ENCODE measurements at regions not wholly inside any gene's neighbourhood (a gene's known extent, or its start where the extent isn't known, plus 50 kb on each side); places are given as distances from the start of the nearest gene placed in this dataset.

DNA sequence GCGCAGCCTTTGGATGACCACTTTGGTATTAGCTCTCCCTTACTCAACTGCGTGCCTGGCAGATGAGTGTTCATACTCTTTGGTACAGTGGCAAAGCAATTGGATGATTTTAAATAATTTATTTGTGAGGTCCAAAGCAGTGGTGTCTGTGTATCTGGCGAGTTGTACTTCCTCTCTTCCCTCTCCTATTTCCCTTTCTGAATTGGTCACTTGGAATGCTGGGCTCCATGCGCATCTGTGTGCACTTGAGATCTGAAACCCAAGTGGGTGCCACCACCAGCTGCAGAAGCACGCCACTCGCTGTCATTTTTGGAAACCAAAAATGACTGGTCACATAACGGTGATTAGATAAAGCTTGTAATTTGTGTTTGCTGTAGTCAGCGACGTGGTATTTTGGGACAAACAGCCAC lies 386.0 kb upstream of the KLF4 start:
- Histone ChIP-seq H3K79me2 (ENCODE audit: insufficient read depth, low read length) (no peaks in the 10 kb centered on the region), H3K9ac (ENCODE audit: low read length) (no peak overlapping the region), H3K4me3 (ENCODE audit: insufficient read depth, low read depth, low read length) (no peak overlapping the region), H4K20me1 (ENCODE audit: insufficient read depth, low read length) (no peaks in the 10 kb centered on the region), H3K4me1 (ENCODE audit: insufficient read depth, low read length) (no peaks in the 10 kb centered on the region), H3K4me2 (ENCODE audit: low read length) (no peak overlapping the region), H3K27ac (ENCODE audit: low read depth, low read length) (no peak overlapping the region), H3K27me3 (ENCODE audit: insufficient read depth, low read length) (no peaks in the 10 kb centered on the region), H3K9me3 (ENCODE audit: insufficient read depth, low read depth, low read length) (no peaks in the 10 kb centered on the region), H3K36me3 (ENCODE audit: insufficient read depth, low read length) (no peaks in the 10 kb centered on the region), H2AFZ (ENCODE audit: low read depth, low read length) (no peak overlapping the region)
- H3K4me3 Mint-ChIP-seq (ENCODE audit: unreplicated experiment) = no peak overlapping the region
- no peaks in the 10 kb centered on the region for H3K4me1 Mint-ChIP-seq (ENCODE audit: low read depth, unreplicated experiment)
- H3K9me3 Mint-ChIP-seq (ENCODE audit: unreplicated experiment) = peaks cover 1% of the 10 kb centered on the region
- FAIRE-seq (no peak), DNase-seq (ENCODE audit: low read depth) (no peak)
- H3K27me3 Mint-ChIP-seq (ENCODE audit: low read depth, unreplicated experiment) = peaks cover 9% of the 10 kb centered on the region
- no peak overlapping the region for H3K27ac Mint-ChIP-seq (ENCODE audit: unreplicated experiment)
- TF ChIP-seq, protein P1, sequence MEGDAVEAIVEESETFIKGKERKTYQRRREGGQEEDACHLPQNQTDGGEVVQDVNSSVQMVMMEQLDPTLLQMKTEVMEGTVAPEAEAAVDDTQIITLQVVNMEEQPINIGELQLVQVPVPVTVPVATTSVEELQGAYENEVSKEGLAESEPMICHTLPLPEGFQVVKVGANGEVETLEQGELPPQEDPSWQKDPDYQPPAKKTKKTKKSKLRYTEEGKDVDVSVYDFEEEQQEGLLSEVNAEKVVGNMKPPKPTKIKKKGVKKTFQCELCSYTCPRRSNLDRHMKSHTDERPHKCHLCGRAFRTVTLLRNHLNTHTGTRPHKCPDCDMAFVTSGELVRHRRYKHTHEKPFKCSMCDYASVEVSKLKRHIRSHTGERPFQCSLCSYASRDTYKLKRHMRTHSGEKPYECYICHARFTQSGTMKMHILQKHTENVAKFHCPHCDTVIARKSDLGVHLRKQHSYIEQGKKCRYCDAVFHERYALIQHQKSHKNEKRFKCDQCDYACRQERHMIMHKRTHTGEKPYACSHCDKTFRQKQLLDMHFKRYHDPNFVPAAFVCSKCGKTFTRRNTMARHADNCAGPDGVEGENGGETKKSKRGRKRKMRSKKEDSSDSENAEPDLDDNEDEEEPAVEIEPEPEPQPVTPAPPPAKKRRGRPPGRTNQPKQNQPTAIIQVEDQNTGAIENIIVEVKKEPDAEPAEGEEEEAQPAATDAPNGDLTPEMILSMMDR (IDR thresholded peaks at IDR 0.05; ENCODE audit: insufficient read depth, low read depth, low read length) = no peak
- TF ChIP-seq EZH2 (IDR thresholded peaks at IDR 0.05; ENCODE audit: insufficient read depth, low read length) = no peak
- no peaks in the 10 kb centered on the region for H3K36me3 Mint-ChIP-seq (ENCODE audit: low read depth, unreplicated experiment)

DNA sequence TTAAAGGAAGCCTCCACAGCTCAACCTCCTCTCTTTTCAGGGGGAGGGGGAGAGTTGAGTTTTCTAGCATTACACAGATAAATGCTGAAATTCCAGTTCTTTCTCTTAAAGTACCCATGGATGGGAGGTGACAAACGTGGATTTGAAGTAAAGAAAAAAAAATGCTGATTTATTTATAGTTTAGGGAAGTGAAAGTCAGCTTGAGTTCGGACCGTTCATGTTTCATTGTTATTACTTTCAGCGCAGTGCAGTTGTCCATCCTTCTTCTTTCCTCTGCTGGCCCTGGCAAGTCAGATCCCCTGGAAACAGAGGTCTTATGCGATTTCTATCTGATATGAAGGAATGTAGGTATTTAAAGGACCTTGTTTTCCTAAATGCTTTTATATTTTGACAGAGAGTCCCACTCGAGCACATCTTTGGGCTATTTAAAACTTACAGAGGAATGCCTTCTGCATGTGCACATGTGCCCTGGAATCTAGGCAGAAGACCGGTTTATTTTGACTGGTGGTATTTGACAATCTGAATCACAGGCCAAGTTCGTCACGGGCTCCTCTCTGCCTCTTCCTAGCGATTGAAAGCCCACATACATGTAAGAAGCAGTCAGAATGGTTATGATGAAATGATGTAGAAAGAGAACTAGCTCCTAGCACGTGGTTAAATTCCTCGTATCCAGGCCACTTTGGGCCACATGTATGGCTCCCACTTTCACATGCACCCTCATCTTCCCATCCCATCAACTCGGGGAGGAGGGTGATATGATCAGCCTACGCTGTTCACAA lies 385.2 kb upstream of the KLF4 start:
- H3K9ac ChIP-seq (ENCODE audit: low read length) = no peak overlapping the region
- H3K4me2 ChIP-seq (ENCODE audit: low read length) = no peak overlapping the region
- H3K36me3 Mint-ChIP-seq (ENCODE audit: low read depth, unreplicated experiment) = no peaks in the 10 kb centered on the region
- H3K4me3 ChIP-seq (ENCODE audit: insufficient read depth, low read depth, low read length) = no peak overlapping the region
- H3K9me3 Mint-ChIP-seq (ENCODE audit: unreplicated experiment) = peaks cover 1% of the 10 kb centered on the region
- H3K27me3 Mint-ChIP-seq (ENCODE audit: low read depth, unreplicated experiment) = peaks cover 9% of the 10 kb centered on the region
- H3K27me3 ChIP-seq (ENCODE audit: insufficient read depth, low read length) = no peaks in the 10 kb centered on the region
- no peak overlapping the region for H2AFZ ChIP-seq (ENCODE audit: low read depth, low read length)
- no peaks in the 10 kb centered on the region for H3K4me1 ChIP-seq (ENCODE audit: insufficient read depth, low read length)
- no peak overlapping the region for H3K4me3 Mint-ChIP-seq (ENCODE audit: unreplicated experiment)
- no peak overlapping the region for H3K27ac Mint-ChIP-seq (ENCODE audit: unreplicated experiment)
- H3K36me3 ChIP-seq (ENCODE audit: insufficient read depth, low read length) = no peaks in the 10 kb centered on the region
- H3K27ac ChIP-seq (ENCODE audit: low read depth, low read length) = no peak overlapping the region
- H3K4me1 Mint-ChIP-seq (ENCODE audit: low read depth, unreplicated experiment) = no peaks in the 10 kb centered on the region
- no peak for TF ChIP-seq EZH2 (IDR thresholded peaks at IDR 0.05; ENCODE audit: insufficient read depth, low read length)
- TF ChIP-seq, protein P1 (IDR thresholded peaks at IDR 0.05; ENCODE audit: insufficient read depth, low read depth, low read length) = no peak
- H4K20me1 ChIP-seq (ENCODE audit: insufficient read depth, low read length) = no peaks in the 10 kb centered on the region
- H3K79me2 ChIP-seq (ENCODE audit: insufficient read depth, low read length) = no peaks in the 10 kb centered on the region
- H3K9me3 ChIP-seq (ENCODE audit: insufficient read depth, low read depth, low read length) = no peaks in the 10 kb centered on the region
- FAIRE-seq (no peak), DNase-seq (ENCODE audit: low read depth) (no peak)

DNA sequence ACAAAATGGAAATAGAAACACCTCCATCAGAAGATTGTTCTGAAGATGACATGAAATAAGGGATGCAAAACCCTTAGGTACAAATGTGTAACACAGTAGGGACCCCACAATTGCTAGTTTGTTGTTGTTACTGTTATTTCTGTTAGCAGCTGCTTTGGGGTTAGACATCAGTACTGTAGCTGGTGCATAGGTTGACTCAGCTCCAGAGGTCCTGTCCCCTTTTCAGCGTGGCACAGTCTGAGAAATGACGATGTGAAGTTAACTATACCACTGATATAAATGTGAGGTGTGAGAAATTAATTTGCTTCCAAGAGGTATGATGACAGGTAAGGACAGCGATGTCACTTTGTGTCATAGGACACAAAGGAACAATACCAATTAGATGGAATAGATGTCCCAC lies 384.6 kb upstream of the KLF4 start:
- Histone ChIP-seq H3K4me2 (ENCODE audit: low read length) (no peak overlapping the region), H3K27me3 (ENCODE audit: insufficient read depth, low read length) (no peaks in the 10 kb centered on the region), H3K36me3 (ENCODE audit: insufficient read depth, low read length) (no peaks in the 10 kb centered on the region), H3K9me3 (ENCODE audit: insufficient read depth, low read depth, low read length) (no peaks in the 10 kb centered on the region), H3K4me3 (ENCODE audit: insufficient read depth, low read depth, low read length) (no peak overlapping the region), H3K9ac (ENCODE audit: low read length) (no peak overlapping the region), H2AFZ (ENCODE audit: low read depth, low read length) (no peak overlapping the region), H3K79me2 (ENCODE audit: insufficient read depth, low read length) (no peaks in the 10 kb centered on the region), H3K27ac (ENCODE audit: low read depth, low read length) (no peak overlapping the region), H4K20me1 (ENCODE audit: insufficient read depth, low read length) (no peaks in the 10 kb centered on the region), H3K4me1 (ENCODE audit: insufficient read depth, low read length) (no peaks in the 10 kb centered on the region)
- FAIRE-seq = no peak
- peaks cover 11% of the 10 kb centered on the region for H3K27me3 Mint-ChIP-seq (ENCODE audit: low read depth, unreplicated experiment)
- no peaks in the 10 kb centered on the region for H3K36me3 Mint-ChIP-seq (ENCODE audit: low read depth, unreplicated experiment)
- no peak for DNase-seq (ENCODE audit: low read depth)
- H3K27ac Mint-ChIP-seq (ENCODE audit: unreplicated experiment) = no peak overlapping the region
- H3K4me1 Mint-ChIP-seq (ENCODE audit: low read depth, unreplicated experiment) = no peaks in the 10 kb centered on the region
- no peak overlapping the region for H3K4me3 Mint-ChIP-seq (ENCODE audit: unreplicated experiment)
- peaks cover 1% of the 10 kb centered on the region for H3K9me3 Mint-ChIP-seq (ENCODE audit: unreplicated experiment)
- no peak for TF ChIP-seq EZH2 (IDR thresholded peaks at IDR 0.05; ENCODE audit: insufficient read depth, low read length)
- TF ChIP-seq, protein P1 (IDR thresholded peaks at IDR 0.05; ENCODE audit: insufficient read depth, low read depth, low read length) = no peak

All from astrocyte (in vitro differentiated cells and primary cell).